GM12872 (cell line): ENCODE measurements at regions not wholly inside any gene's neighbourhood (a gene's known extent, or its start where the extent isn't known, plus 50 kb on each side); places are given as distances from the start of the nearest gene placed in this dataset.

Source experiments
- CTCF ChIP-seq: IDR thresholded peaks from 3 replicates; pipeline ENCODE4 v1.5.1; 2011; ENCODE audit warnings: low read depth, mild to moderate bottlenecking, low read length, moderate library complexity; ENCODE audit not compliant: insufficient read depth

- no peak for TF ChIP-seq CTCF
These were observed 280.1 kb upstream of the GRM7 start for GRCh38 chr3:6580808-6581207.

- TF ChIP-seq CTCF, result no peak
These were observed 275.6 kb upstream of the GRM7 start for GRCh38 chr3:6585360-6585759.

- no peak for TF ChIP-seq CTCF
These were observed 260.7 kb upstream of the GRM7 start for GRCh38 chr3:6600237-6600636.

- TF ChIP-seq CTCF, result no peak
These were observed 259.5 kb upstream of the GRM7 start for GRCh38 chr3:6601374-6601773.

- no peak for TF ChIP-seq CTCF
These were observed 258.6 kb upstream of the GRM7 start for GRCh38 chr3:6602329-6602728.

- TF ChIP-seq CTCF, result no peak
These were observed 255.7 kb upstream of the GRM7 start for GRCh38 chr3:6605227-6605626.

GRCh38 chr3:6608843-6609242 lies 252.1 kb upstream of the GRM7 start:
- no peak for TF ChIP-seq CTCF
